ENCODE measurements at regions not wholly inside any gene's neighbourhood (a gene's known extent, or its start where the extent isn't known, plus 50 kb on each side); places are given as distances from the start of the nearest gene placed in this dataset.

DNA sequence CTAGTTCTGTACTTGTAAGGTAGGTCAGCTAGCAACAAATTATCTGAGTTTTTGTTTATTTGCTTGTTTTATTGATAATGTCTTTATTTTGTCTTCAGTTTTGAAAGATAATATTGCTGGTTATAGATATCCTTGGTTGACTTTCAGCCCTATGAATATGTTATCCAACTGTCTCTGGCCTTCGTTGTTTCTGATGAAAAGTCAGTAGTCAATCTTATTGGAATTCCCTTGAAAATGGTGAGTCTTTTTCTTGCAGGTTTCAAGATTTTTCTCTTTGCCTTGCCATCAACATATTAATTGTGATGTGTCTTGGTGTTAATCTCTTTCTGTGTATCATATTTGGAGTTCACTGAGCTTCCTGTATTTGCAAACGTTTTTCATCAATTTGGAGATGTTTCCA lies 113.1 kb upstream of the NEIL3 start:
- TF ChIP-seq, protein P1, sequence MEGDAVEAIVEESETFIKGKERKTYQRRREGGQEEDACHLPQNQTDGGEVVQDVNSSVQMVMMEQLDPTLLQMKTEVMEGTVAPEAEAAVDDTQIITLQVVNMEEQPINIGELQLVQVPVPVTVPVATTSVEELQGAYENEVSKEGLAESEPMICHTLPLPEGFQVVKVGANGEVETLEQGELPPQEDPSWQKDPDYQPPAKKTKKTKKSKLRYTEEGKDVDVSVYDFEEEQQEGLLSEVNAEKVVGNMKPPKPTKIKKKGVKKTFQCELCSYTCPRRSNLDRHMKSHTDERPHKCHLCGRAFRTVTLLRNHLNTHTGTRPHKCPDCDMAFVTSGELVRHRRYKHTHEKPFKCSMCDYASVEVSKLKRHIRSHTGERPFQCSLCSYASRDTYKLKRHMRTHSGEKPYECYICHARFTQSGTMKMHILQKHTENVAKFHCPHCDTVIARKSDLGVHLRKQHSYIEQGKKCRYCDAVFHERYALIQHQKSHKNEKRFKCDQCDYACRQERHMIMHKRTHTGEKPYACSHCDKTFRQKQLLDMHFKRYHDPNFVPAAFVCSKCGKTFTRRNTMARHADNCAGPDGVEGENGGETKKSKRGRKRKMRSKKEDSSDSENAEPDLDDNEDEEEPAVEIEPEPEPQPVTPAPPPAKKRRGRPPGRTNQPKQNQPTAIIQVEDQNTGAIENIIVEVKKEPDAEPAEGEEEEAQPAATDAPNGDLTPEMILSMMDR (IDR thresholded peaks at IDR 0.05; ENCODE audit: poor library complexity), result no peak
- TF ChIP-seq EZH2 (IDR thresholded peaks at IDR 0.05; ENCODE audit: borderline replicate concordance), result no peak

Data from hepatocyte (in vitro differentiated cells).